K562 (cell line): ENCODE measurements at regions not wholly inside any gene's neighbourhood (a gene's known extent, or its start where the extent isn't known, plus 50 kb on each side); places are given as distances from the start of the nearest gene placed in this dataset.

Experiments used
- GABPB1 ChIP-seq: sonication (generic); formaldehyde crosslinking; IDR thresholded peaks from 2 replicates; pipeline ENCODE4 v1.8.0; 2022; ENCODE audit warnings: mild to moderate bottlenecking, missing genetic modification reagents
- REST ChIP-seq, 2 experiments: fragments of 450-650 bp; formaldehyde crosslinking in 1 of 2; IDR thresholded peaks; 2 replicates each; pipeline versions ENCODE4 v1.4.0 to v1.6.1; 2014 to 2020; ENCODE audit warnings: mild to moderate bottlenecking in 2 of 2, borderline replicate concordance in 1 of 2, low read depth in 1 of 2
- SRSF1 ChIP-seq: fragments of 200-400 bp; formaldehyde crosslinking; IDR thresholded peaks from 2 replicates; pipeline ENCODE4 v1.6.1; 2017; ENCODE audit warnings: mild to moderate bottlenecking, low read depth, low read length, moderate library complexity
- THAP7 ChIP-seq: fragments of 250-450 bp; sonication (Bioruptor Pico); IDR thresholded peaks from 2 replicates; pipeline ENCODE4 v1.5.0; 2021

- TF ChIP-seq REST (IDR thresholded peaks at IDR 0.05; ENCODE audit: borderline replicate concordance) = no peak
- TF ChIP-seq REST (CRISPR knock-in tag; IDR thresholded peaks at IDR 0.05; ENCODE audit: low read depth) = no peak
- no peak for TF ChIP-seq THAP7 (CRISPR knock-in tag)
- TF ChIP-seq SRSF1 = no peak
- TF ChIP-seq GABPB1 (CRISPR knock-in tag) = no peak
These were observed 72.4 kb upstream of the FAM120A start (continued) for GRCh38 chr9:93379051-93379450.
